ENCODE measurements at regions not wholly inside any gene's neighbourhood (a gene's known extent, or its start where the extent isn't known, plus 50 kb on each side); places are given as distances from the start of the nearest gene placed in this dataset.

- no peak overlapping the region for H3K4me2 ChIP-seq
- DNase-seq (ENCODE audit: low read depth in 1 of 2, low spot score in 1 of 2) (no peak), FAIRE-seq (no peak), ATAC-seq (no peak)
- no peak overlapping the region for H3K4me3 ChIP-seq
- no peaks in the 10 kb centered on the region for H3K9me3 ChIP-seq
- no peaks in the 10 kb centered on the region for H3K4me1 ChIP-seq
- ChIA-PET CTCF (interaction anchor here (0.8 to 4.7 kb wide), 14 partner anchors 9 to 572 kb away, joined by 3 to 83 read pairs (median 8); no protein-coding TSS in a partner anchor), POLR2A (no interaction called here)
- no peak for TF ChIP-seq ZFP36 (IDR thresholded peaks at IDR 0.05; ENCODE audit: borderline replicate concordance, partially characterized antibody)
- whole genome bisulfite sequencing (ENCODE audit: missing lambda C conversion rate), result 74% methylated on average over 6 of the region's 6 CpGs
- H3K27ac ChIP-seq, result no peak overlapping the region
Measured at GRCh38 chr3:148381051-148381450, 316.7 kb upstream of the AGTR1 start.

GRCh38 chr3:148389916-148390315 lies 307.8 kb upstream of the AGTR1 start:
- Histone ChIP-seq H3K4me3 (no peak overlapping the region), H3K4me2 (no peak overlapping the region), H3K27ac (no peak overlapping the region), H3K4me1 (no peaks in the 10 kb centered on the region), H3K9me3 (no peaks in the 10 kb centered on the region)
- TF ChIP-seq FOSL2 (IDR thresholded peaks at IDR 0.05) (no peak), FOSL2 (CRISPR knock-in tag; IDR thresholded peaks at IDR 0.05) (no peak), ELK1 (IDR thresholded peaks at IDR 0.05; ENCODE audit: low read depth, low read length) (no peak), HOXB13 (CRISPR knock-in tag; IDR thresholded peaks at IDR 0.05; ENCODE audit: low read depth) (no peak), TFCP2L1 (CRISPR knock-in tag; IDR thresholded peaks at IDR 0.05) (no peak), BCL3 (IDR thresholded peaks at IDR 0.05) (no peak)
- ChIA-PET CTCF (interaction anchor here (0.7 to 0.9 kb wide), 2 partner anchors 10 to 488 kb away, joined by 3 read pairs; no protein-coding TSS in a partner anchor), POLR2A (no interaction called here)
- ATAC-seq (no peak), FAIRE-seq (no peak), DNase-seq (ENCODE audit: low read depth in 1 of 2, low spot score in 1 of 2) (no peak)
- 11% methylated on average over 4 of the region's 4 CpGs for WGBS (ENCODE audit: missing lambda C conversion rate)

GRCh38 chr3:148395821-148396220 lies 301.9 kb upstream of the AGTR1 start:
- ChIA-PET CTCF (no interaction called here), POLR2A (no interaction called here)
- no peak for ATAC-seq
- Histone ChIP-seq H3K4me3 (no peak overlapping the region), H3K4me1 (no peaks in the 10 kb centered on the region), H3K9me3 (no peaks in the 10 kb centered on the region), H3K4me2 (no peak overlapping the region), H3K27ac (no peak overlapping the region)
- no peak for DNase-seq (ENCODE audit: low read depth in 1 of 2, low spot score in 1 of 2)
- TF ChIP-seq KDM1A (IDR thresholded peaks at IDR 0.05; ENCODE audit: low read depth) (no peak), NR3C1 (IDR thresholded peaks at IDR 0.05) (no peak), RARB (CRISPR knock-in tag; IDR thresholded peaks at IDR 0.05) (no peak), HDAC2 (IDR thresholded peaks at IDR 0.05) (no peak), HES2 (IDR thresholded peaks at IDR 0.05) (no peak), HEYL (CRISPR knock-in tag; IDR thresholded peaks at IDR 0.05) (no peak), RAD21 (conservative IDR thresholded peaks at IDR 0.05 in 1 of 2, IDR thresholded peaks at IDR 0.05 in 1 of 2) (no peak)
- no peak for FAIRE-seq

- DNase-seq (ENCODE audit: low read depth in 1 of 2, low spot score in 1 of 2) (no peak), ATAC-seq (no peak), FAIRE-seq (no peak)
- Histone ChIP-seq H3K4me2 (no peak overlapping the region), H3K9me3 (no peaks in the 10 kb centered on the region), H3K27ac (no peak overlapping the region), H3K4me1 (no peaks in the 10 kb centered on the region), H3K4me3 (no peak overlapping the region)
- WGBS (ENCODE audit: missing lambda C conversion rate), result 64% methylated on average over 1 of the region's 1 CpG
- ChIA-PET POLR2A (no interaction called here), CTCF (interaction anchor here (0.9 kb wide), 1 partner anchor 130 kb away, joined by 3 read pairs; no protein-coding TSS in a partner anchor)
- no peak for TF ChIP-seq RARB (CRISPR knock-in tag; IDR thresholded peaks at IDR 0.05)
- no peak for TF ChIP-seq REST (IDR thresholded peaks at IDR 0.05)
- TF ChIP-seq CHD2 (IDR thresholded peaks at IDR 0.05; ENCODE audit: low read length, partially characterized antibody), result no peak
Measured at GRCh38 chr3:148400754-148401153, 296.9 kb upstream of the AGTR1 start.
